K562 (cell line): ENCODE measurements at regions not wholly inside any gene's neighbourhood (a gene's known extent, or its start where the extent isn't known, plus 50 kb on each side); places are given as distances from the start of the nearest gene placed in this dataset.
A peak's percentile ranks its signal among the peaks of the same experiment; 100 is the strongest.

Experiments used
- ATF1 ChIP-seq, 2 experiments: fragments of 450-650 bp in 1 of 2; IDR thresholded peaks; 2 replicates each; pipeline ENCODE4 v1.6.1; 2016; ENCODE audit warnings: missing compliant biosample characterization in 1 of 2, missing genetic modification characterization in 1 of 2
- BHLHE40 ChIP-seq: IDR thresholded peaks from 2 replicates; pipeline ENCODE4 v1.6.1; 2011; ENCODE audit warnings: low read length, improper control_type of control experiment
- BRD9 ChIP-seq: fragments of 450-650 bp; IDR thresholded peaks from 2 replicates; pipeline ENCODE4 v1.6.1; 2018; ENCODE audit warnings: low read depth; ENCODE audit not compliant: partially characterized antibody
- ETV1 ChIP-seq: fragments of 450-650 bp; conservative IDR thresholded peaks from 2 replicates; pipeline ENCODE4 v1.6.1; 2016; ENCODE audit warnings: missing genetic modification characterization, control low read depth, low read depth, missing compliant biosample characterization
- FOXK1 ChIP-seq: sonication (generic); formaldehyde crosslinking; IDR thresholded peaks from 2 replicates; pipeline ENCODE4 v1.8.0; 2022; ENCODE audit warnings: missing genetic modification reagents, mild to moderate bottlenecking, borderline replicate concordance
- HIVEP1 ChIP-seq: fragments of 250-450 bp; sonication (Bioruptor Pico); IDR thresholded peaks from 2 replicates; pipeline ENCODE4 v1.4.0; 2020; ENCODE audit warnings: mild to moderate bottlenecking
- HNRNPK ChIP-seq: fragments of 200-400 bp; formaldehyde crosslinking; IDR thresholded peaks from one replicate; pipeline ENCODE4 v1.6.1; 2018; ENCODE audit warnings: mild to moderate bottlenecking, low read depth, low read length; ENCODE audit not compliant: poor library complexity, severe bottlenecking
- MEIS2 ChIP-seq: fragments of 450-650 bp; IDR thresholded peaks from 2 replicates; pipeline ENCODE4 v1.6.1; 2014; ENCODE audit warnings: mild to moderate bottlenecking; ENCODE audit not compliant: partially characterized antibody
- MTA2 ChIP-seq: fragments of 450-650 bp; IDR thresholded peaks from 2 replicates; pipeline ENCODE4 v1.6.1; 2016; ENCODE audit warnings: low read depth
- NFE2 ChIP-seq: IDR thresholded peaks from 2 replicates; pipeline ENCODE4 v1.6.1; 2014; ENCODE audit warnings: antibody characterized with exemption, low read depth
- NFIC ChIP-seq: fragments of 450-650 bp; IDR thresholded peaks from 2 replicates; pipeline ENCODE4 v1.6.1; 2017; ENCODE audit warnings: mild to moderate bottlenecking, inconsistent platforms
- SUPT5H ChIP-seq: fragments of 450-650 bp; IDR thresholded peaks from 2 replicates; pipeline ENCODE4 v1.6.1; 2016
- TEAD4 ChIP-seq, 2 experiments: sonication (generic) in 1 of 2; formaldehyde crosslinking in 1 of 2; IDR thresholded peaks; 2 replicates each; pipeline versions ENCODE4 v1.6.1 to v1.8.0; 2012 to 2022; ENCODE audit warnings: borderline replicate concordance in 1 of 2, inconsistent platforms in 1 of 2, low read length in 1 of 2, mild to moderate bottlenecking in 1 of 2, missing genetic modification reagents in 1 of 2
- WHSC1 ChIP-seq: IDR thresholded peaks from one replicate; pipeline ENCODE4 v1.6.1; 2012; ENCODE audit warnings: low read length, control low read depth, inconsistent platforms
- ZBTB7A ChIP-seq: IDR thresholded peaks from 2 replicates; pipeline ENCODE4 v1.6.1; 2011; ENCODE audit warnings: low read depth, mild to moderate bottlenecking, low read length, moderate library complexity, borderline replicate concordance; ENCODE audit not compliant: control insufficient read depth
- ZNF561 ChIP-seq: fragments of 450-650 bp; formaldehyde crosslinking; conservative IDR thresholded peaks from 2 replicates; pipeline ENCODE4 v1.4.0; 2020; ENCODE audit warnings: mild to moderate bottlenecking, moderate library complexity
- ZNF717 ChIP-seq: fragments of 250-450 bp; sonication (Bioruptor Pico); IDR thresholded peaks from 2 replicates; pipeline ENCODE4 v1.5.0; 2021
- ZSCAN32 ChIP-seq: fragments of 450-650 bp; formaldehyde crosslinking; IDR thresholded peaks from 2 replicates; pipeline ENCODE4 v1.4.0; 2020; ENCODE audit warnings: mild to moderate bottlenecking, moderate library complexity
- TF ChIP-seq, protein P1 (sequence below), 3 experiments: fragments of 200-800 bp in 1 of 3; fragments of 250-450 bp in 1 of 3; fragments of 450-650 bp in 1 of 3; sonication (Bioruptor Pico) in 1 of 3; sonication (Bioruptor generic) in 1 of 3; formaldehyde crosslinking in 1 of 3; IDR thresholded peaks; 2 replicates each; pipeline versions ENCODE4 v1.6.1 to v1.8.0; 2016 to 2022; ENCODE audit warnings: mild to moderate bottlenecking in 2 of 3, missing genetic modification characterization in 2 of 3, missing compliant biosample characterization in 1 of 3, moderate library complexity in 1 of 3
- TF ChIP-seq, protein P2 (sequence below): fragments of 450-650 bp; formaldehyde crosslinking; IDR thresholded peaks from 2 replicates; pipeline ENCODE4 v1.4.0; 2020; ENCODE audit warnings: mild to moderate bottlenecking, moderate library complexity
- TF ChIP-seq, protein P3 (sequence below): IDR thresholded peaks from 2 replicates; pipeline ENCODE4 v1.6.1; 2011; ENCODE audit not compliant: insufficient read length; ENCODE audit errors: extremely low read depth
- TF ChIP-seq, protein P4 (sequence below): sonication (generic); formaldehyde crosslinking; IDR thresholded peaks from 2 replicates; pipeline ENCODE4 v1.8.1; 2023; ENCODE audit warnings: mild to moderate bottlenecking, missing genetic modification reagents

DNA sequence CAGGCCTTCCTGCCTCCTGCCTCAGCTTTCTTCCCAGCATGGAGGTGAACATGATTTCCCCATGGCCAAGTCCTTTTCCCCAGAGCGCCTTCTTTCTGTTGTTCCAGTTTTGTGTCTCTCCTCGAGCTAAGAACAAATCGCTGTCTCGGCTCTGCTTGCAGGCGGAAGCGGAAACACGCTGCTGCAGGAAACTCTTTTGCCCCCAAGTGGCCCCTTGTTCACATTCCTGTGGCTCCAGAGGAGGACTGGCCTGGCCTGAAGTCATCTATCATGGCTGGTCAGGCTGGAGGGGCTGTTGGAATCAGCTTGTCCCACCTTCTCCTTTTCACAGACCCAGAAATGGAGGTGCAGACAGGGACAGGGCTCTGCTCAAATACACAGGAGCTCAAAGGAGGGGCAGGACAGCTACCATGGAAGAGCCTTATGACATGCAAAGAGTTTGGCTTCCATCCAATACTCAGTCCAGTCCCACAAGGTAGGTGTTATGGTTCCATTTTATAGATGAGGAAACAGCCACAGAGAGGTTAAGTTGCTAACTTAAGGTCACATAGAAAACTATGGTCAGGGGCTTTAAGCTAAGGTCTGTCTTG is 182.2 kb upstream of the SYT13 start (continued):
- TF ChIP-seq NFE2, result no peak
- no peak for TF ChIP-seq WHSC1
- TF ChIP-seq ZNF717 (CRISPR knock-in tag), result no peak
- no peak for TF ChIP-seq BRD9
- no peak for TF ChIP-seq ZBTB7A
- peak; percentile 66 for TF ChIP-seq NFIC
- no peak for TF ChIP-seq MTA2
- TF ChIP-seq, protein P1, sequence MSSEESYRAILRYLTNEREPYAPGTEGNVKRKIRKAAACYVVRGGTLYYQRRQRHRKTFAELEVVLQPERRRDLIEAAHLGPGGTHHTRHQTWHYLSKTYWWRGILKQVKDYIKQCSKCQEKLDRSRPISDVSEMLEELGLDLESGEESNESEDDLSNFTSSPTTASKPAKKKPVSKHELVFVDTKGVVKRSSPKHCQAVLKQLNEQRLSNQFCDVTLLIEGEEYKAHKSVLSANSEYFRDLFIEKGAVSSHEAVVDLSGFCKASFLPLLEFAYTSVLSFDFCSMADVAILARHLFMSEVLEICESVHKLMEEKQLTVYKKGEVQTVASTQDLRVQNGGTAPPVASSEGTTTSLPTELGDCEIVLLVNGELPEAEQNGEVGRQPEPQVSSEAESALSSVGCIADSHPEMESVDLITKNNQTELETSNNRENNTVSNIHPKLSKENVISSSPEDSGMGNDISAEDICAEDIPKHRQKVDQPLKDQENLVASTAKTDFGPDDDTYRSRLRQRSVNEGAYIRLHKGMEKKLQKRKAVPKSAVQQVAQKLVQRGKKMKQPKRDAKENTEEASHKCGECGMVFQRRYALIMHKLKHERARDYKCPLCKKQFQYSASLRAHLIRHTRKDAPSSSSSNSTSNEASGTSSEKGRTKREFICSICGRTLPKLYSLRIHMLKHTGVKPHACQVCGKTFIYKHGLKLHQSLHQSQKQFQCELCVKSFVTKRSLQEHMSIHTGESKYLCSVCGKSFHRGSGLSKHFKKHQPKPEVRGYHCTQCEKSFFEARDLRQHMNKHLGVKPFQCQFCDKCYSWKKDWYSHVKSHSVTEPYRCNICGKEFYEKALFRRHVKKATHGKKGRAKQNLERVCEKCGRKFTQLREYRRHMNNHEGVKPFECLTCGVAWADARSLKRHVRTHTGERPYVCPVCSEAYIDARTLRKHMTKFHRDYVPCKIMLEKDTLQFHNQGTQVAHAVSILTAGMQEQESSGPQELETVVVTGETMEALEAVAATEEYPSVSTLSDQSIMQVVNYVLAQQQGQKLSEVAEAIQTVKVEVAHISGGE (CRISPR knock-in tag; IDR thresholded peaks at IDR 0.05), result peak in 1 of 3 experiments; percentile 41; a peak in 1 of 6 replicates
- TF ChIP-seq HIVEP1 (CRISPR knock-in tag), result no peak
- TF ChIP-seq HNRNPK, result no peak
- TF ChIP-seq BHLHE40, result no peak
- no peak for TF ChIP-seq FOXK1 (CRISPR knock-in tag)
- TF ChIP-seq MEIS2, result peak; percentile 45
- TF ChIP-seq ZNF561, result no peak
- TF ChIP-seq ATF1 (CRISPR knock-in tag; IDR thresholded peaks at IDR 0.05), result no peak
- TF ChIP-seq ATF1 (tag; IDR thresholded peaks at IDR 0.05), result peak; percentile 30; the same call in 1 of the 2 replicates
- peak; percentile 49; the same call in 1 of the 2 replicates for TF ChIP-seq TEAD4 (IDR thresholded peaks at IDR 0.05; ENCODE audit: low read length)
- TF ChIP-seq TEAD4 (CRISPR knock-in tag; IDR thresholded peaks at IDR 0.05; ENCODE audit: borderline replicate concordance), result no peak
- no peak for TF ChIP-seq SUPT5H
- TF ChIP-seq, protein P2, sequence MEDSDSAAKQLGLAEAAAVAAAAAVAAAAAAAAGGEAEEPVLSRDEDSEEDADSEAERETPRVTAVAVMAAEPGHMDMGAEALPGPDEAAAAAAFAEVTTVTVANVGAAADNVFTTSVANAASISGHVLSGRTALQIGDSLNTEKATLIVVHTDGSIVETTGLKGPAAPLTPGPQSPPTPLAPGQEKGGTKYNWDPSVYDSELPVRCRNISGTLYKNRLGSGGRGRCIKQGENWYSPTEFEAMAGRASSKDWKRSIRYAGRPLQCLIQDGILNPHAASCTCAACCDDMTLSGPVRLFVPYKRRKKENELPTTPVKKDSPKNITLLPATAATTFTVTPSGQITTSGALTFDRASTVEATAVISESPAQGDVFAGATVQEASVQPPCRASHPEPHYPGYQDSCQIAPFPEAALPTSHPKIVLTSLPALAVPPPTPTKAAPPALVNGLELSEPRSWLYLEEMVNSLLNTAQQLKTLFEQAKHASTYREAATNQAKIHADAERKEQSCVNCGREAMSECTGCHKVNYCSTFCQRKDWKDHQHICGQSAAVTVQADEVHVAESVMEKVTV, result 0 out of 2 replicates have a peak, but pooled peaks have one; percentile 4
- TF ChIP-seq, protein P3, sequence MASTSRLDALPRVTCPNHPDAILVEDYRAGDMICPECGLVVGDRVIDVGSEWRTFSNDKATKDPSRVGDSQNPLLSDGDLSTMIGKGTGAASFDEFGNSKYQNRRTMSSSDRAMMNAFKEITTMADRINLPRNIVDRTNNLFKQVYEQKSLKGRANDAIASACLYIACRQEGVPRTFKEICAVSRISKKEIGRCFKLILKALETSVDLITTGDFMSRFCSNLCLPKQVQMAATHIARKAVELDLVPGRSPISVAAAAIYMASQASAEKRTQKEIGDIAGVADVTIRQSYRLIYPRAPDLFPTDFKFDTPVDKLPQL, result no peak
- TF ChIP-seq ETV1 (tag), result peak; percentile 51
- TF ChIP-seq, protein P4, sequence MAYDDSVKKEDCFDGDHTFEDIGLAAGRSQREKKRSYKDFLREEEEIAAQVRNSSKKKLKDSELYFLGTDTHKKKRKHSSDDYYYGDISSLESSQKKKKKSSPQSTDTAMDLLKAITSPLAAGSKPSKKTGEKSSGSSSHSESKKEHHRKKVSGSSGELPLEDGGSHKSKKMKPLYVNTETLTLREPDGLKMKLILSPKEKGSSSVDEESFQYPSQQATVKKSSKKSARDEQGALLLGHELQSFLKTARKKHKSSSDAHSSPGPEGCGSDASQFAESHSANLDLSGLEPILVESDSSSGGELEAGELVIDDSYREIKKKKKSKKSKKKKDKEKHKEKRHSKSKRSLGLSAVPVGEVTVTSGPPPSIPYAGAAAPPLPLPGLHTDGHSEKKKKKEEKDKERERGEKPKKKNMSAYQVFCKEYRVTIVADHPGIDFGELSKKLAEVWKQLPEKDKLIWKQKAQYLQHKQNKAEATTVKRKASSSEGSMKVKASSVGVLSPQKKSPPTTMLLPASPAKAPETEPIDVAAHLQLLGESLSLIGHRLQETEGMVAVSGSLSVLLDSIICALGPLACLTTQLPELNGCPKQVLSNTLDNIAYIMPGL (CRISPR knock-in tag), result no peak
- no peak for TF ChIP-seq ZSCAN32 (CRISPR knock-in tag)
